ENCODE measurements at regions not wholly inside any gene's neighbourhood (a gene's known extent, or its start where the extent isn't known, plus 50 kb on each side); places are given as distances from the start of the nearest gene placed in this dataset.
A peak's percentile ranks its signal among the peaks of the same experiment; 100 is the strongest.
"Not testable (repeated sequence)": the region's sequence is repeated elsewhere in the genome, so short reads cannot be mapped to it uniquely, and the experiment has no call there.

- DNase-seq: no peak
Observed at GRCh38 chr5:118174671-118175070, 813.7 kb downstream of the DTWD2 start.

DNA sequence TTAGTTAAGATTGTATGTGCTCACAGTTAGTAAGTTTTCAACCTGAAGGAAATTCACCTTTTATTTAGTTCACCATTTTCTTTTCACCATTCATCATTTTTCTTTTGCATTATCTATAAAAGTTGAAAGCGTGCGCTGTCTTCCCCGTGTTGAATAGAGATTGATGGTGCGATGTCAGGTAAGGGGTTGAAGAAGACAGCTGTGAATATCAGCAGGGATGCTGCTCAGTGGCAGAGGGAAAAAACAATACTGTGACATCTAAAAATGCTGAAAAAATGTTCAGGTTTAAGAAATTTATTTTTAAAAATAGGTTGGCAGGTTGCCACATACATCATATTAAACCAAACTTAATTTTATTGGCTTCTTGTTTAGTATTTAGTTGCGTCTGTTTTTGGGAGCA, 815.0 kb downstream of the DTWD2 start:
- no peak for DNase-seq

GRCh38 chr5:118165619-118166018, 822.7 kb downstream of the DTWD2 start:
- DNase-seq: no peak

DNA sequence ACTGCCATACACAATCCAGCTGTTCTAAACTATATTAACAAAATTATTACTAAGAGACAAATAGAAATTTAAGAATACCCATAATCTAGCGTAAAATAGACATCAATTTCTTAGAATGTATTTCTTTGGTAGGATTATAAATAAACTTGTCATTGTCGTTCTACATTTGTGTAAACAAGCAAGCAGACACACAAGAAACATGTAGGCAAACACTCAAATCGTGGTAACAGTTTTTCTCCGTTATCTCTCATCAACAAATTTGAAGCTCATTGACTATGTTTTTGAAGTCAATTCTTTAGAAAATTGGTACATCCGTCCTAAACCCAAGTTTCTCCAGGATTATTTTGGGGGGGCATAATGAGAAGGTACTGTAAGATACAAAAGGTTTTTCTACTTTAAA, 832.2 kb downstream of the DTWD2 start:
- DNase-seq: no peak

- DNase-seq: no peak
Observed at GRCh38 chr5:118146824-118147223, 841.5 kb downstream of the DTWD2 start.

DNA sequence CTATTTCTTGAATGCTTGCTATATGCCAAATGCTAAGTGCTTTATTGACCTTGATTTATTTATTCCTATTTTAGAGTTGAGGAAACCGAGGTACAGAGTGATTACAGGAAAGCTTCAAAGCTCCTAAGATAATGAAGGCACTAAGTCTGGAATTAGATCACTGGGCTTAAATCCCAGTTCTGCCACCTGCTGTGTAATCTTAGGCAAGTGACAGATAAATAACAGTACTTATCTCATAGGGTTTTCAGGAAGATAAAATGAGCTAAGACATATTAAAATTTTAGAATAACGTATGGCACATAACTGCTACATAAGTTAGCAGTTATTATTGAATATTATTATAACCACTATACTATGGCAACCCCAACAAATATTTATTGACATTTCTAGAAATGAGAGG, 843.8 kb downstream of the DTWD2 start:
- DNase-seq: no peak

GRCh38 chr5:118139361-118139760, 849.0 kb downstream of the DTWD2 start:
- no peak for DNase-seq

GRCh38 chr5:118126159-118126558, 862.2 kb downstream of the DTWD2 start:
- no peak for DNase-seq

- DNase-seq: no peak
Observed at GRCh38 chr5:118125687-118126086, 862.7 kb downstream of the DTWD2 start.

DNA sequence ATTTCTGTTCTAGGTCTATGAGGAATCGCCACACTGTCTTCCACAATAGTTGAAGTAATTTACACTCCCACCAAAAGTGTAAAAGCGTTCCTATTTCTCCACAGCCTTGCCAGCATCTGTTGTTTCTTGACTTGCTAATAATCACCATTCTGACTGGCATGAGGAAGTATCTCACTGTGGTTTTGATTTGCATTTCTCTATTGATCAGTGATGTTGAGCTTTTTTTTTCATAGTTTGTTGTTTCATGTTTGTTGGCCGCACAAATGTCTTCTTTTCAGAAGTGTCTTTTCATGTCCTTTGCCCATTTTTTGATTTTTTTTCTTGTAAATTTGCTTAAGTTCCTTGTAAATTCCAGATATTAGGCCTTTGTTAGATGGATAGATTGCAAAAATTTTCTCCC, 867.1 kb downstream of the DTWD2 start:
- no peak for DNase-seq

- DNase-seq: no peak
Observed at GRCh38 chr5:118115791-118116190, 872.6 kb downstream of the DTWD2 start.

GRCh38 chr5:118111956-118112355, 876.4 kb downstream of the DTWD2 start:
- no peak for DNase-seq

GRCh38 chr5:118107246-118107645, 881.1 kb downstream of the DTWD2 start:
- DNase-seq: not testable (repeated sequence)

DNA sequence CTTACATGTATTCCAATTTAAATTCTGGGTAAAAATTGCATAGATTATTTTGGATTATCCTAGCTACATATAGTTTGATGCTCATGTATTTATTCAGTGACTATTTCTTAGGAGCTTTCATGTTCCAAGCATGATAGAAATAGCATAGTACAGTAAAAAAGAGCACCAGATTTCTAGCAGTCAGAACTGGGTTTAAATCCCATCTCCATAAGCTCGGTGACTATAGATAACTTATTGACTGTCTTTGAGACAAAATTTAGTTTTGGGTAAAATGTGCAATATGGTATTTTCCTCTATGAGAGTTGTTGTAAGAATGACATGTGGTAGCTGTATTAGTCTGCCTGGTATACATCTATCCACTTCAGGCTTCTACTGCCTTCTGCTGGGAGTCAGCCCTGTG, 889.6 kb downstream of the DTWD2 start:
- no peak for DNase-seq

DNA sequence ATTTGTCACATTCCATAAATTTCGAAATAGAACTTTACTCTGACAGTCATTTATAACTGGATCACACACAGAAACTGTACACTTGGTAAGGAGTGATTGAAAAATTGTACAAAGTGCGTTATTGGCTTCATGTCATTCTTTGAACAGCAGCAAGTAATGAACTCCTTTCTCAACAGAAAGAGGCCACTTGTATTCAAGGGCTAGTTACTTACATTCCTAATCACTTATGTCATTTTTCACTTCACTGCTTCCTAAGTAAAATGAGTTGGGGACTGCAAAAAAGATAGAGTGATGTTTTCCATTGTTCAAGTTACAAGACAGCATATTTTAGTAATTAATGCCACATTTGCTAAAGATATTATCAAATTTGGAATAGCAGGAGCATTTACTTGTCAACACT, 893.2 kb downstream of the DTWD2 start:
- DNase-seq: peak; percentile 30

DNA sequence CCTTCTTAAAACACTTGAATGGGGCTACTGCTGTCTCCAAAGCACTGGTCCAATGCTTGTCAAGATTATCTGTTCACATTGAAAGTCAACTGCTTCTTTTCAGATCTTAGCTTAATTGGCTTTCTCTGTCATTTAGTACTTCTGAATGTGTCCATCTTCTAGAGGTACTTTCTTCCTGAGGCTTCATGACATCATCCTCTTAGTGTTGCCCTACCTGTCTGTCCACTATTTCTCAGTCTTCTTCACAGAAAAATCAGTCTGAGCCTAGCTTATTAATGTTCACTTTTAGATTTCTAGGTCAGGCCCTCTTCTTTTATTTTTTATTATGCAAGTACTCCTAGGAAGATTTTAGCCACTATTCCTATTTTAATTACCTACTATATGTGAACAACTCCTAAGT, 899.9 kb downstream of the DTWD2 start:
- no peak for DNase-seq

GRCh38 chr5:118076490-118076889, 911.9 kb downstream of the DTWD2 start:
- no peak for DNase-seq

- DNase-seq: no peak
Observed at GRCh38 chr5:118070041-118070440, 918.3 kb downstream of the DTWD2 start.

GRCh38 chr5:118069452-118069851, 918.9 kb downstream of the DTWD2 start:
- no peak for DNase-seq

DNA sequence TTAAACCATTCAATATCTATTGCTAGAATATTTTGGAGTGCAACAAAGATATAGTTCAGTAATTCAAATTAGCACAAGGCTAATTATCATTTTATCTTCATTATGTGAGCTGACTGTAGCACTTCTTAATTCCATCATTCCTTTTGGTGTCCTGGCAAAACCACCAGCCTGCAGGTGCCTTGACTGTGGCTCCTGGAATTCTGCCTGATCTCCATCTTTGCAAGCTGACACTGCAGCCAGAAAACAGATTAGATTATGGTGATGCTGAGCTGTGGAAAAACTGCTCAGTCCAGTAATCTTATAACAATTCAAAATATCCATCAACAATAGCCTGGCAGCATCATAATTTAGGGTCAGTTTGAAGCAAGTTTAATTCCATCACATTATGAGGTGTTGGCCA, 919.5 kb downstream of the DTWD2 start:
- no peak for DNase-seq

DNA sequence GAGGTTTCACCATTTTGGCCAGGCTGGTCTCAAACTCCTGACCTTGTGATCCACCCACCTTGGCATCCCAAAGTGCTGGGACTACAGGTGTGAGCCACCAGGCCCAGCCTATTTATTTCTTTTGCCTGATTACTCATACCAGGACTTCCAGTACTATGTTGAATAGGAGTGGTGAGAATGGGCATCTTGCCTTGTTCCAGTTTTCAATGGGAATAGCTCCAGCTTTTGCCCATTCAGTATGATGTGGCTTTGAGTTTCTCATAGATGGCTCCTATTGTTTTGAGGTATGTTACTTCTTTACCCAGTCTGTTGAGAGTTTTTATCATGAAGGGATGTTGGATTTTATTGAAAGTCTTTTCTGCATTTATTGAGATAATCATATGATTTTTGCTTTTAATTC, 924.5 kb downstream of the DTWD2 start:
- DNase-seq: not testable (repeated sequence)

- DNase-seq: no peak
Observed at GRCh38 chr5:118060833-118061232, 927.5 kb downstream of the DTWD2 start.

- DNase-seq: no peak
Observed at GRCh38 chr5:118052503-118052902, 935.8 kb downstream of the DTWD2 start.

GRCh38 chr5:118044169-118044568, 944.2 kb downstream of the DTWD2 start:
- no peak for DNase-seq

GRCh38 chr5:118043531-118043930, 944.8 kb downstream of the DTWD2 start:
- DNase-seq: no peak

GRCh38 chr5:118042076-118042475, 946.3 kb downstream of the DTWD2 start:
- DNase-seq: no peak

All from skin of body (tissue), 1 donor.